ENCODE measurements at regions not wholly inside any gene's neighbourhood (a gene's known extent, or its start where the extent isn't known, plus 50 kb on each side); places are given as distances from the start of the nearest gene placed in this dataset.

DNA sequence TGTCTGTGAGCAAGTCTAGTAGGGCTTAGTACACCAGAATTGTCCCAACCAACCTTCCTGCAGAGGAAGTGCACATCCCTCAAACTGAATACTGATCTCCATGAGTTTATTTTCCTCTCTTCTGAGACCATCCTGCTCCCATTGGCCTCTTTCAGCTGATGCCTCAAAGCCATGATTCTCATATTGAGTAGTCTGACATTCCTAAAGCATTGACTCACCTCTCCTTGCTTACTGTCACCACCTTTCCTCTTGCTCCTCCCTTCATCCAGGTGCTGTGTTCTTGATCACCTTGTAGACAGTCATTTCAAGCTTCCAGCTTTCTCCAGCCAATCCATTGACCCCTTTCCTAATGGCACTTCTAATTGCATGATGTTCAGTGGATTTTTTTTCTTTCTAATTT lies 583.7 kb upstream of the USP15 start:
- TF ChIP-seq SP2 (IDR thresholded peaks at IDR 0.05; ENCODE audit: extremely low read depth, low read depth, low read length, poor library complexity, severe bottlenecking) (no peak), EZH2 (IDR thresholded peaks at IDR 0.05; ENCODE audit: borderline replicate concordance, low read depth, low read length) (no peak)

All from K562 (cell line).